ENCODE measurements at regions not wholly inside any gene's neighbourhood (a gene's known extent, or its start where the extent isn't known, plus 50 kb on each side); places are given as distances from the start of the nearest gene placed in this dataset.

- TF ChIP-seq GATA3 (IDR thresholded peaks at IDR 0.05; ENCODE audit: low read depth, low read length) (no peak), GATA2 (IDR thresholded peaks at IDR 0.05; ENCODE audit: low read depth, low read length) (no peak)
Observed at GRCh38 chr1:221162939-221163338, 283.7 kb downstream of the HLX start.

Measured in SH-SY5Y (cell line).